ENCODE measurements at regions not wholly inside any gene's neighbourhood (a gene's known extent, or its start where the extent isn't known, plus 50 kb on each side); places are given as distances from the start of the nearest gene placed in this dataset.

DNA sequence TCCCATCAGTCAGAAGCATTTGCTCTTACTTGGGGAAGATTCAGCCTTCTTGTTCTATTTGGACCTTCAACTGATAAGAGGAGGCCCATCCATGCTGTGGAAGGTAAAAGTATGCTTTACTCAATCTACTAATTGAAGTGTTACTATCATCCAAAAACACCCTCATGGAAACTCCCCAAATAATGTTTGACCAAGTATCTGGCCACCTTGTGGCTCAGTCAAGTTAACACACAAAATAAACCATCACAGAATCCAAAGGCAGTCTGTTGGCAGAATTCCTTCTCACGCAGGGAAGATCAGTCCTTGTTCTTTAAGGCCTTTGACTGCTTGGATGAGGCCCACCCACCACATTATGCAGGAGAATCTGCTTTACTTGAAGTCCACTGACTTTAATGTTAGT lies 531.2 kb upstream of the SMIM21 start:
- CTCF ChIA-PET, result no interaction called here
- Mint-ChIP-seq H3K27ac (no peak overlapping the region), H3K9me3 (no peaks in the 10 kb centered on the region), H3K4me1 (ENCODE audit: low read depth) (no peaks in the 10 kb centered on the region), H3K27me3 (ENCODE audit: low read depth) (peaks cover 5% of the 10 kb centered on the region), H3K4me3 (no peak overlapping the region), H3K36me3 (ENCODE audit: low read depth) (no peaks in the 10 kb centered on the region)
- intact Hi-C loops (cut with micrococcal nuclease), result no loop called here
- DNase-seq, result no peak

DNA sequence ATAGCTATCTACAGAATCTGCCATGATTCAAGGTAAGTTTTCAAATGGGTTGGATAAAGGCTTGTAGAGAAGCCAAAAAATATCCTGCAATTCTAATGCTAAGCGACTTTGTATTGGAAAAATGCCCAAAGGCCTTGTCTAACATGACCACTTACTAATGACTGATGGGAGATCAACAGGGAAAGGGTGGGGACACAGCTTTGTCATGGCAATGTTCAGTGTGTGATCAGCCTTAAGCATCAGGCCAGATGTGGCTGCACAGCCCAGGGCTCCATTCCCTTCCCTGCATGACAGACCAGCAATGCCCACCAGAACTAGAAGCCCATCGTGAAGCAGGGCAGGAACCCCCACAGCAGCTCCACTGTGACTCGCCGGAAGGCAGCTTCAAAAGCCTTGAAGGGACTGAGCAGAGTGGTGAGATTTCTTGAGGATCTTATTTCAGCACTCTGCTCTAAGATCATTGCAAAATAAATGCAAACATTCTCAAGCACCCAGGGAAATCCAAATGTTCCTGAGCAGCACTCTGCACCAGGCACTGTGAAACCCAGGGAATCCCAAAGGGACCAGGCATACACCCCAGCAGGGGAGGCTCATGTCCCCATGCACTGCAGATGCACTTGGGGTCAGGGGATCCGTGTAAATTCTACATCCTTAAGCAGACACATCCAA lies 517.9 kb upstream of the SMIM21 start:
- H3K4me3 Mint-ChIP-seq, result no peak overlapping the region
- no peak overlapping the region for H3K27ac Mint-ChIP-seq
- intact Hi-C loops (cut with micrococcal nuclease), result no loop called here
- no peaks in the 10 kb centered on the region for H3K36me3 Mint-ChIP-seq (ENCODE audit: low read depth)
- DNase-seq, result no peak
- peaks cover 2% of the 10 kb centered on the region for H3K27me3 Mint-ChIP-seq (ENCODE audit: low read depth)
- peaks cover 19% of the 10 kb centered on the region for H3K9me3 Mint-ChIP-seq
- H3K4me1 Mint-ChIP-seq (ENCODE audit: low read depth), result no peaks in the 10 kb centered on the region
- CTCF ChIA-PET, result no interaction called here

DNA sequence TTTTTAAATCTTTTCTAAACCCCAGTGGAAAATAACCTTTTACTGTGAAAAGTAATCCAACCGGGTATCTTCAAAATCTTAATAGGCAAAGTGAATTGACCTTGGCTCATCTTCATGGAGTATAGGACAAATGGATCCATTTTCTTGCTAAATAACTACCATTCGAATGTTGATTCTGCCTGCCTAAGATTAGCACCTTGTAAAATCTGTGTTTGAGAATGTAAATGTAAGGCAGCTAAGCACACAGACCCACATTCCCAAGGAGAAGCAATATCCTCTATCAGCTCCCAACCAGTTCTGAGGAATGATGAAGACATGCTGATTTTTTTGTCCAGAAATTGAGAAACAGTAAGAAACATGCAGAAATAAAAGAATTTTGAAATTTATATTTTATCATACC lies 509.8 kb upstream of the SMIM21 start:
- CTCF ChIA-PET, result no interaction called here
- intact Hi-C loops (cut with micrococcal nuclease), result no loop called here
- no peak overlapping the region for H3K27ac Mint-ChIP-seq
- no peaks in the 10 kb centered on the region for H3K4me1 Mint-ChIP-seq (ENCODE audit: low read depth)
- no peak for DNase-seq
- peaks cover 5% of the 10 kb centered on the region for H3K27me3 Mint-ChIP-seq (ENCODE audit: low read depth)
- H3K4me3 Mint-ChIP-seq, result no peak overlapping the region
- H3K9me3 Mint-ChIP-seq, result peaks cover 5% of the 10 kb centered on the region
- no peaks in the 10 kb centered on the region for H3K36me3 Mint-ChIP-seq (ENCODE audit: low read depth)

DNA sequence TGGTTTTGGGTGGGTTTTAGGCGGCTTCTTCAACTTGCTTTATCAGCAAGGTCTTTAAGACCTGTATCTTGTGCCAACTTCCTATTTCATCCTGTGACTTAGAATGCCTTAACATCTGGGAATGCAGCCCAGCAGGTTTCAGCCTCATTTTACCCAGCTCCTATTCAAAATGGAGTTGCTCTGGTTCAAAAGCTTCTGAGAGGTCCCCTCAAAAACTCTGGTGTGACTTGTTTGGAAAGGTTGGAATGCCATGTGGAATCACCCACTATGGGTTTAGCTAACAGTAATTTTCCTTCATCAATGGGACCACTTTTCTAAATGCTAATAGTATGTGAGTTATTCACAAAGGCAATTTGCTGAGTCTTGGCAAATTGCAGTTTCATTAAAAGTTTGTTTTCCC lies 509.4 kb upstream of the SMIM21 start:
- no peak overlapping the region for H3K4me3 Mint-ChIP-seq
- intact Hi-C loops (cut with micrococcal nuclease), result no loop called here
- H3K27ac Mint-ChIP-seq, result no peak overlapping the region
- CTCF ChIA-PET, result no interaction called here
- DNase-seq, result no peak
- H3K4me1 Mint-ChIP-seq (ENCODE audit: low read depth), result no peaks in the 10 kb centered on the region
- H3K9me3 Mint-ChIP-seq, result peaks cover 2% of the 10 kb centered on the region
- no peaks in the 10 kb centered on the region for H3K36me3 Mint-ChIP-seq (ENCODE audit: low read depth)
- peaks cover 5% of the 10 kb centered on the region for H3K27me3 Mint-ChIP-seq (ENCODE audit: low read depth)

DNA sequence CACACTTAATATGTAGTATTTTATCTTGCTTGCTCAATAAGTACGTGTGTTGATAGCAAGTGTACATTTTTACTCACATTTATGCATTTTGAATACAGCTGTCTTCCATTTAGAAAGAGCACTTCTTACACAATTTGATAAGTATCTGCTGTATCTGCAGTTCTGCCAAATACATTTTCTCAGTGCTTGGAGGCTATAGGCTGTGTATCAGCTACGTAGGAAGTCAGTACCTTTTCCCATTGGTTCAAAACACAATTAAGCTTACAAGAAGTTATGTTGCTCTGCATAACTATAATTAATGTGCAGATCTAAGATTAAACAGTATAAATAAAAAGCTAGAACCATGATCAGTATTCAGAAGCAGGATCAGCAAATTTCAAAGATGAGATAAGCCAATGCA lies 503.6 kb upstream of the SMIM21 start:
- DNase-seq, result no peak
- Mint-ChIP-seq H3K4me1 (ENCODE audit: low read depth) (no peaks in the 10 kb centered on the region), H3K27ac (no peak overlapping the region), H3K9me3 (no peaks in the 10 kb centered on the region), H3K4me3 (no peak overlapping the region), H3K27me3 (ENCODE audit: low read depth) (peaks cover 9% of the 10 kb centered on the region), H3K36me3 (ENCODE audit: low read depth) (no peaks in the 10 kb centered on the region)
- CTCF ChIA-PET, result no interaction called here
- intact Hi-C loops (cut with micrococcal nuclease), result no loop called here

DNA sequence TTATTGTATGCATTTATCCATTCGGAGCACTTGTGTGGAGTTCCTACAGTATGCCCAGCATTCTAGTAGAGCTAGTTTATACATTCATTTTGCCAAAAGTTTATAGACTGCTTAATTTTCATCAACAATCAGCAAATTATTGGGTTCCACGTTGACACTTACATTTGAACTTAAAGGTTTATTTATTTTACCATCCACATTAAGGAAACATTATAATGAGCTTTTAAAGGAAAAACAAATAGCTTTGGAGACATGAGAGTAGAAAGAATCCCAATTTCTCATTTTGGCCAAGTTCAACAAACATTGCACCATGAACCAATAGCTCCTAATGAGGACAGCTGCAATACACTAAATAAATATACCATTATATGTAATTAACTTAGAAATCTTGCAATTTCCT lies 501.2 kb upstream of the SMIM21 start:
- no peak overlapping the region for H3K4me3 Mint-ChIP-seq
- CTCF ChIA-PET, result interaction anchor here (0.6 kb wide), 1 partner anchor 824 kb away, joined by 3 read pairs; no protein-coding TSS in a partner anchor

DNA sequence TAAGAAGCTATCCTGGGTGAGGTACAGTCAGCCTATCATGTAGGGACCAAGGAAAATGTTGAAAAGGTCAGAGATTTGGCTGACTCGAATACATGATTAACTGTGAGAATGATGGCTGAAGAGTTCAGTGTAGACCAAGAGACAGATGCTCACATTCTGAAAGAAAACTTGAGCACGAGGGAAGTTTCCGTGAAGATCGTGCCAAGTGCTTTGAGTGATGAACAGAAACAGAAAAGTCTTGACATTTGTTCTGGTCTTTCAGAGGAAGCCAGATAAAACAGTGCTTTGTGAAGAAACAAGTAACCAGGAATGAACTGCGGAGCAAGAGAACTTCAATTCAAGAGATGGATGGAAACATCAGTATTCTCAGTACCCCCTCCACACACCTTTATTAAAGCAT lies 500.3 kb upstream of the SMIM21 start:
- DNase-seq, result no peak
- no peak overlapping the region for H3K27ac Mint-ChIP-seq
- intact Hi-C loops (cut with micrococcal nuclease), result no loop called here
- H3K4me3 Mint-ChIP-seq, result no peak overlapping the region
- no peaks in the 10 kb centered on the region for H3K36me3 Mint-ChIP-seq (ENCODE audit: low read depth)
- H3K4me1 Mint-ChIP-seq (ENCODE audit: low read depth), result no peaks in the 10 kb centered on the region
- CTCF ChIA-PET, result no interaction called here
- peaks cover 4% of the 10 kb centered on the region for H3K27me3 Mint-ChIP-seq (ENCODE audit: low read depth)
- no peaks in the 10 kb centered on the region for H3K9me3 Mint-ChIP-seq

More for the DNA sequence above, 501.2 kb upstream of the SMIM21 start:
- H3K27ac Mint-ChIP-seq, result no peak overlapping the region
- no peaks in the 10 kb centered on the region for H3K36me3 Mint-ChIP-seq (ENCODE audit: low read depth)
- intact Hi-C loops (cut with micrococcal nuclease), result no loop called here
- H3K27me3 Mint-ChIP-seq (ENCODE audit: low read depth), result peaks cover 4% of the 10 kb centered on the region
- H3K4me1 Mint-ChIP-seq (ENCODE audit: low read depth), result no peaks in the 10 kb centered on the region
- H3K9me3 Mint-ChIP-seq, result no peaks in the 10 kb centered on the region
- DNase-seq, result no peak

DNA sequence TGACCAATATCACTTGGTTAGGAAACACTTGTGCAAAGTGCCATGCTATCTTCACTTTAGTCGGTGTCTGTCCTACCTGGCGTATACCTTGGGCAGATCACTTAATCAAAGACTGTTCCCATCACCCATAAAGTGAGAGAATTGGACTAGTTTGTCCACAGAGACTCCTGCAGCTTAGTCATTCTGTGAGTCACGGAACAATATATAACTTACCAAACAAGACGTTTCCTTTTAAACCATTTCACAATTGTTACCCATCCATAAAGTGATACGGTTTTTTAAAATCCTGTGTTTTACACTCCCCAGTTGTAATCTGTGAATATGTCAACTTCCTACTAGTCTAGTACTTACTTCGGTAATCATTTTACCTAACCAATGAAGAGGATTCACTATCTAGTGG lies 499.3 kb upstream of the SMIM21 start:
- no peaks in the 10 kb centered on the region for H3K4me1 Mint-ChIP-seq (ENCODE audit: low read depth)
- no peak overlapping the region for H3K4me3 Mint-ChIP-seq
- no peak for DNase-seq
- CTCF ChIA-PET, result no interaction called here
- H3K36me3 Mint-ChIP-seq (ENCODE audit: low read depth), result no peaks in the 10 kb centered on the region
- peaks cover 4% of the 10 kb centered on the region for H3K27me3 Mint-ChIP-seq (ENCODE audit: low read depth)
- intact Hi-C loops (cut with micrococcal nuclease), result no loop called here
- no peak overlapping the region for H3K27ac Mint-ChIP-seq
- H3K9me3 Mint-ChIP-seq, result no peaks in the 10 kb centered on the region

DNA sequence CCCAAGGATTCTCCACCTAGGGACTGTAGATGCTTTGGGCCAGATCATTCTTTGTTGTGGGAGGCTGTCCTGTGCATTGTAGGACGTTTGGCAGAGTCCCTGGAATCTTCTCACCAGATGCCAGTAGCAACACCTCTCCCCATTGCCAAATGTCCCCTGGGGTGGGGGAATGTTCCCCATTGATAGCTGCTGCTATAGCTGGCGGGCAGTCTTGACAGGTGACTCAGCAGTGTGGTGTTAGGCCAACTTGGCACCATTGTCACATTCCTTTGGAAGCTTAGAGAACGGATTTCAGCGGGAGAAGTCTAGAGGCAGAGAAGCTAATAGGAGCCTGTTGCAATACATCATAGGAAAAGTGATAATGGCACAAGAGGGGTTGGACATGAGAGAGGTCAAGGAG lies 495.7 kb upstream of the SMIM21 start:
- Mint-ChIP-seq H3K27ac (no peak overlapping the region), H3K4me3 (no peak overlapping the region), H3K27me3 (ENCODE audit: low read depth) (peaks cover 10% of the 10 kb centered on the region), H3K4me1 (ENCODE audit: low read depth) (no peaks in the 10 kb centered on the region), H3K36me3 (ENCODE audit: low read depth) (no peaks in the 10 kb centered on the region), H3K9me3 (no peaks in the 10 kb centered on the region)
- CTCF ChIA-PET, result no interaction called here
- DNase-seq, result no peak
- intact Hi-C loops (cut with micrococcal nuclease), result no loop called here

DNA sequence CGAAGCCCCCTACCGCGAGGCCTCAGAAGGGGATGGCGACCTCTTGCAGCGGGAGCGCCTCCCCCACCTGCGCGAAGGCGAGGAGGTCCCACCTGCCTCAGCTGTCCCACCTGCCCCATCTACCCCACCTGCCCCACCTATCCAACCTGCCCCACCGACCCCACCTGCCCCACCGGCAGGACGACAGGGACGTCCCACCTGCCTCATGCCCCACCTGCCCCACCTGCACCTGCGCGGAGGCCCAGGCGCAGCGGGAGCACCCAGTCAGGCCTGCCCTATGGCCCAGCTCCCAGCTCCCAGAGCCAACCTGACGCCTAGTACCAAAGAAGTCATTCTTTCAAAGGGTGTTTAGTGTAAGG lies 489.1 kb upstream of the SMIM21 start:
- no peaks in the 10 kb centered on the region for H3K4me1 Mint-ChIP-seq (ENCODE audit: low read depth)
- CTCF ChIA-PET, result no interaction called here
- no peak for DNase-seq
- no peak overlapping the region for H3K27ac Mint-ChIP-seq
- intact Hi-C loops (cut with micrococcal nuclease), result no loop called here
- H3K9me3 Mint-ChIP-seq, result no peaks in the 10 kb centered on the region
- H3K4me3 Mint-ChIP-seq, result no peak overlapping the region
- H3K36me3 Mint-ChIP-seq (ENCODE audit: low read depth), result no peaks in the 10 kb centered on the region
- peaks cover 25% of the 10 kb centered on the region for H3K27me3 Mint-ChIP-seq (ENCODE audit: low read depth)

DNA sequence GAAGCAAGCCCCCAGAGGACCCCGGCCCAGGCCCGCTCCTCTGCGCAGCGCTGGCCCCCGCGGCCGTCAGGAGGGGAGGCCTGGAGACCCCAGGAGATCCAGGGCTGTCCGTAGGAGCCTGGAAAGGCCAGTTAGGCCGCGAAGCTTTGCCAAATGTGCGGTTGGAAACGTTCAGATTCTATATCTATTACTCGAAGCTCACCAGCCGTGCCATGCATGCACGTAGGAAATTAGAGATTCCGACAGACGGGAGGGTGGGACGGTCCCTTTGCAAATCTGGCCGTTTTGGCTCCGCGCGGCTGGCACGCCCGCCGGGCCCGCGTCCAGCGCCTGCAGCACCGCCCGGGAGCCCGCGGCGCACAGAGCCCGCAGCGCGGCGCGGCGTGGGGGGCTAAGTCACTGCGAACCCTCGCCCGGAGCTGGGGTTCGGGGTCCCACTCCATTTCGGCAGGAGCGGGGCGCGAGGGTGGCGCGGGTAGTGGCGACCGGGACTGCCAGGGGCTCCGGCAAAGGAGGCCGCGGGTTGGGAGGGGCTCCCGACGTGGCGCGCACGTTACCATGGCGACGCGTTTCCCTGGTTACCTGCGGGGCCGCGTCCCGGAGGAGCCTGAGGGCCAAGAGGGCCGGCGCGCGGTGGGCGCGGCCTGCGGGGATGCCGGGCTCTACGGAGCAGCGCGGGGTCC lies 488.6 kb upstream of the SMIM21 start:
- CTCF ChIA-PET, result no interaction called here
- H3K4me3 Mint-ChIP-seq, result no peak overlapping the region
- no peaks in the 10 kb centered on the region for H3K36me3 Mint-ChIP-seq (ENCODE audit: low read depth)
- DNase-seq, result peak; percentile 10
- no peaks in the 10 kb centered on the region for H3K9me3 Mint-ChIP-seq
- no peaks in the 10 kb centered on the region for H3K4me1 Mint-ChIP-seq (ENCODE audit: low read depth)
- no peak overlapping the region for H3K27ac Mint-ChIP-seq
- peaks cover 24% of the 10 kb centered on the region for H3K27me3 Mint-ChIP-seq (ENCODE audit: low read depth)
- intact Hi-C loops (cut with micrococcal nuclease), result no loop called here

DNA sequence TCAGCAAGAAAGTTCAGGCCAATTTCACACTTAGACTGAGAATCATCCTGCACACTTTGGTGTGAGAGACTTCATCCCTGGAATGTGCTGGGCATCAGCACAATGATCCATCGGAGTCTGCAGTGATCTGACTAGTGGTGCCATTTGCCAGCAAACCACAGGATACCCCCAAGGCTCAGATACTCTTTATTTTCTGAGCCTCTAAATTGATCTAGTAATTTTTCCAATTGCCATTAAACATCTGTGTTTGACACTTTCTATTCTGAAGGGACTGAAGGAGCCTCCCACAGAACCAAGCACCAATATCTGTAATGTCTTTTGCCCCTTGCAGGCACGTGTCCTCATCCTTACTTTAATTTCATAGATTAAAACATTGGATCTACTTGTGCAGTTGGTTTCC lies 485.3 kb upstream of the SMIM21 start:
- H3K4me1 Mint-ChIP-seq (ENCODE audit: low read depth), result no peaks in the 10 kb centered on the region
- CTCF ChIA-PET, result no interaction called here

DNA sequence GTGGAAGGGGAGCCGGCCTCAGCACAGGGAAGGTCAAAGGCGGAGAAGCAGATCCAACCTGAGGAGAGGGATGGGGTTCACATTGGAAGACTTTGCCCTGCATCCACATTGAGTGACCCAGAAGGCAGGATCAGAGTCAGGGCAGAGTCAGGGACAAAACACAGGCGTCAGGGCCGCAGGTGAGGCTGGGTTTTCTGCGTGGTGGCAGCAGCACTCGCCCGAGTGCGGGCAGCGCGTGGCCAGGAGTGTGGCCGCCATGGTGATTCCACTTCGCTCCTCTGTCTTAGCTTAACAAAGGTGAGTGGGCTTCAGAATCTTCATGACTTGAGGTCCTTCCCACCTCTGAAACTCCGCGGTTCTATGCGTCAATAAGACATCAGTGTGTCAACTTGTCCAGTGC lies 476.9 kb upstream of the SMIM21 start:
- Mint-ChIP-seq H3K9me3 (no peaks in the 10 kb centered on the region), H3K36me3 (ENCODE audit: low read depth) (no peaks in the 10 kb centered on the region), H3K27me3 (ENCODE audit: low read depth) (no peaks in the 10 kb centered on the region), H3K4me3 (no peak overlapping the region), H3K4me1 (ENCODE audit: low read depth) (no peaks in the 10 kb centered on the region), H3K27ac (no peak overlapping the region)
- no peak for DNase-seq
- CTCF ChIA-PET, result no interaction called here
- intact Hi-C loops (cut with micrococcal nuclease), result no loop called here

More for the DNA sequence above, 485.3 kb upstream of the SMIM21 start:
- H3K27me3 Mint-ChIP-seq (ENCODE audit: low read depth), result peaks cover 17% of the 10 kb centered on the region
- H3K36me3 Mint-ChIP-seq (ENCODE audit: low read depth), result no peaks in the 10 kb centered on the region
- no peak overlapping the region for H3K27ac Mint-ChIP-seq
- H3K9me3 Mint-ChIP-seq, result no peaks in the 10 kb centered on the region
- DNase-seq, result no peak
- intact Hi-C loops (cut with micrococcal nuclease), result no loop called here
- no peak overlapping the region for H3K4me3 Mint-ChIP-seq

Data from activated naive CD4-positive, alpha-beta T cell treated with anti-CD3 and anti-CD28 coated beads for 36 hours (primary cell).